HEK293 (cell line): ENCODE measurements at regions not wholly inside any gene's neighbourhood (a gene's known extent, or its start where the extent isn't known, plus 50 kb on each side); places are given as distances from the start of the nearest gene placed in this dataset.

ENCODE experiments used
- CTCF ChIA-PET: fragments of 350-600 bp; formaldehyde crosslinking; extraction: SDS; loops from one replicate; lab custom pipeline; 2021; ENCODE audit warnings: antibody characterized with exemption; lab: Yijun Ruan, JAX
- POLR2A ChIA-PET: fragments of 300-600 bp; formaldehyde crosslinking; extraction: SDS; loops from one replicate; lab custom pipeline; 2020; ENCODE audit warnings: antibody characterized with exemption, inconsistent platforms; lab: Yijun Ruan, JAX
- H3K27ac ChIP-seq: fragments of 200-500 bp; sonication (Bioruptor generic); 2 replicates; pipeline ENCODE4 v1.5.1; 2014; ENCODE audit warnings: low read depth, low read length, control low read depth, inconsistent platforms; ENCODE audit errors: extremely low read depth
- H3K36me3 ChIP-seq, 2 experiments: fragments of 200-500 bp in 1 of 2; sonication (Bioruptor generic) in 1 of 2; 1 replicate in 1 of 2; 2 replicates in 1 of 2; pipeline ENCODE4 v1.5.1; 2014 to 2017; ENCODE audit warnings: inconsistent platforms in 2 of 2, low read length in 2 of 2; ENCODE audit not compliant: control insufficient read depth in 2 of 2, insufficient read depth in 1 of 2
- H3K4me1 ChIP-seq: fragments of 200-500 bp; sonication (Bioruptor generic); 2 replicates; pipeline ENCODE4 v1.5.1; 2014; ENCODE audit warnings: mild to moderate bottlenecking, low read length, inconsistent platforms; ENCODE audit not compliant: control insufficient read depth, insufficient read depth
- H3K4me3 ChIP-seq: 2 replicates; pipeline ENCODE4 v1.5.1; 2011; ENCODE audit warnings: low read depth, mild to moderate bottlenecking, control low read depth, low read length, moderate library complexity
- H3K9me3 ChIP-seq: fragments of 200-500 bp; sonication (Bioruptor generic); 2 replicates; pipeline ENCODE4 v1.5.1; 2014; ENCODE audit warnings: low read depth, low read length, inconsistent platforms; ENCODE audit not compliant: control insufficient read depth, insufficient read depth
- BCL11A ChIP-seq: fragments of 450-650 bp; formaldehyde crosslinking; IDR thresholded peaks from 2 replicates; pipeline ENCODE4 v1.5.1; 2016; ENCODE audit warnings: low read depth, missing biosample characterization, missing genetic modification characterization
- FEZF1 ChIP-seq: fragments of 450-650 bp; formaldehyde crosslinking; IDR thresholded peaks from 2 replicates; pipeline ENCODE4 v1.5.1; 2016; ENCODE audit warnings: missing biosample characterization, missing genetic modification characterization
- GLI4 ChIP-seq: fragments of 450-650 bp; formaldehyde crosslinking; IDR thresholded peaks from 2 replicates; pipeline ENCODE4 v1.5.1; 2016; ENCODE audit warnings: missing biosample characterization, missing genetic modification characterization
- KLF9 ChIP-seq: fragments of 450-650 bp; formaldehyde crosslinking; IDR thresholded peaks from 2 replicates; pipeline ENCODE4 v1.5.1; 2016; ENCODE audit warnings: missing biosample characterization, missing genetic modification characterization, low read depth
- MZF1 ChIP-seq: fragments of 450-650 bp; formaldehyde crosslinking; IDR thresholded peaks from 2 replicates; pipeline ENCODE4 v1.5.1; 2017; ENCODE audit warnings: missing biosample characterization, missing genetic modification characterization, borderline replicate concordance
- ZBTB7A ChIP-seq: fragments of 450-650 bp; formaldehyde crosslinking; IDR thresholded peaks from 2 replicates; pipeline ENCODE4 v1.5.1; 2016; ENCODE audit warnings: low read depth, missing biosample characterization, missing genetic modification characterization
- ZIC2 ChIP-seq: fragments of 450-650 bp; formaldehyde crosslinking; IDR thresholded peaks from 2 replicates; pipeline ENCODE4 v1.5.1; 2016; ENCODE audit warnings: missing biosample characterization, missing genetic modification characterization
- ZNF132 ChIP-seq: fragments of 450-650 bp; formaldehyde crosslinking; IDR thresholded peaks from 2 replicates; pipeline ENCODE4 v1.5.1; 2017; ENCODE audit warnings: missing biosample characterization, missing genetic modification characterization, borderline replicate concordance
- ZNF157 ChIP-seq: fragments of 450-650 bp; formaldehyde crosslinking; IDR thresholded peaks from 2 replicates; pipeline ENCODE4 v1.5.1; 2016; ENCODE audit warnings: missing biosample characterization, missing genetic modification characterization
- ZNF202 ChIP-seq: fragments of 450-650 bp; formaldehyde crosslinking; IDR thresholded peaks from 2 replicates; pipeline ENCODE4 v1.5.1; 2016; ENCODE audit warnings: missing biosample characterization, missing genetic modification characterization, borderline replicate concordance
- ZNF221 ChIP-seq: fragments of 450-650 bp; formaldehyde crosslinking; IDR thresholded peaks from 2 replicates; pipeline ENCODE4 v1.5.1; 2017; ENCODE audit warnings: missing biosample characterization, missing genetic modification characterization, borderline replicate concordance
- ZNF324 ChIP-seq: fragments of 450-650 bp; formaldehyde crosslinking; IDR thresholded peaks from 2 replicates; pipeline ENCODE4 v1.5.1; 2016; ENCODE audit warnings: missing biosample characterization, missing genetic modification characterization
- ZNF37A ChIP-seq: fragments of 450-650 bp; IDR thresholded peaks from 2 replicates; pipeline ENCODE4 v1.5.1; 2018; ENCODE audit warnings: missing biosample characterization, missing genetic modification characterization
- ZNF514 ChIP-seq: fragments of 450-650 bp; formaldehyde crosslinking; IDR thresholded peaks from 2 replicates; pipeline ENCODE4 v1.5.1; 2016; ENCODE audit warnings: missing biosample characterization, missing genetic modification characterization
- ZNF521 ChIP-seq: fragments of 450-650 bp; formaldehyde crosslinking; IDR thresholded peaks from 2 replicates; pipeline ENCODE4 v1.5.1; 2017; ENCODE audit warnings: missing biosample characterization, mild to moderate bottlenecking, missing genetic modification characterization
- ZNF623 ChIP-seq: fragments of 450-650 bp; formaldehyde crosslinking; IDR thresholded peaks from 2 replicates; pipeline ENCODE4 v1.5.1; 2016; ENCODE audit warnings: missing biosample characterization, missing genetic modification characterization
- ZNF768 ChIP-seq: fragments of 450-650 bp; formaldehyde crosslinking; IDR thresholded peaks from 2 replicates; pipeline ENCODE4 v1.5.1; 2018; ENCODE audit warnings: missing biosample characterization, mild to moderate bottlenecking, missing genetic modification characterization
- ZSCAN16 ChIP-seq: fragments of 450-650 bp; formaldehyde crosslinking; IDR thresholded peaks from 2 replicates; pipeline ENCODE4 v1.5.1; 2016; ENCODE audit warnings: missing biosample characterization, missing genetic modification characterization
- TF ChIP-seq, protein P1 (sequence below): fragments of 450-650 bp; formaldehyde crosslinking; IDR thresholded peaks from 2 replicates; pipeline ENCODE4 v1.5.1; 2016; ENCODE audit warnings: missing biosample characterization, missing genetic modification characterization
- TF ChIP-seq, protein P2 (sequence below): fragments of 450-650 bp; formaldehyde crosslinking; conservative IDR thresholded peaks from 2 replicates; pipeline ENCODE4 v1.5.1; 2016; ENCODE audit warnings: low read depth, missing biosample characterization, missing genetic modification characterization
- TF ChIP-seq, protein P3 (sequence below): fragments of 450-650 bp; formaldehyde crosslinking; IDR thresholded peaks from 2 replicates; pipeline ENCODE4 v1.5.1; 2016; ENCODE audit warnings: missing biosample characterization, missing genetic modification characterization
- TF ChIP-seq, protein P4 (sequence below): fragments of 450-650 bp; formaldehyde crosslinking; IDR thresholded peaks from 2 replicates; pipeline ENCODE4 v1.5.1; 2016; ENCODE audit warnings: missing biosample characterization, missing genetic modification characterization

DNA sequence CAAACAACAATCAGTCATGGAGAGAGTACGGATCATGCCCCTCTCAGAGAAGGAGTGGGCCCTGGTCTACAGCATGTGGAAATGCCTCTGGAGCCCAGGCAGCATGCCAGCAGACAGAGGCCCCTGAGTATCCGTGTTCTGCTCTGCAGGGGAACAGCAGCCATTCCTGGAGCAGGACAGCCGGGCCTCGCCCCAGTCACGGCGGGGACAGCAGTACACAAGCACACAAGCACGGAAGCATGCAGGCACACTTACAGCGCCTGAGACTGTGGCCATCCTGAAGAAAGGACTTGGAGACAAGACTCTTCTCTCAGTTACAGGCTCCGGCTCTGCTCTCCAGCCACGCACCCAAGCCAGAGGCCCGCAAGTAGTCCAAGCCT, 102.6 kb upstream of the ALDH1B1 start:
- Histone ChIP-seq H3K4me1 (no peaks in the 10 kb centered on the region), H3K9me3 (no peaks in the 10 kb centered on the region), H3K27ac (no peak overlapping the region), H3K36me3 (no peaks in the 10 kb centered on the region), H3K4me3 (no peak overlapping the region)
- ChIA-PET CTCF (interaction anchor here (0.6 kb wide), 1 partner anchor 101 kb away, joined by 3 read pairs; no protein-coding TSS in a partner anchor), POLR2A (no interaction called here)
- peak; percentile 90 for TF ChIP-seq ZNF157
- TF ChIP-seq ZNF521 (tag by site-specific recombination), result no peak
- TF ChIP-seq, all 188 proteins: peak for 1

- Histone ChIP-seq H3K4me1 (no peaks in the 10 kb centered on the region), H3K27ac (no peak overlapping the region), H3K36me3 (no peaks in the 10 kb centered on the region)
- CTCF ChIA-PET, result no interaction called here
- TF ChIP-seq ZSCAN16 (tag by site-specific recombination) (no peak), ZNF623 (tag by site-specific recombination) (no peak), ZNF202 (tag by site-specific recombination) (no peak), ZBTB7A (no peak), ZNF514 (tag by site-specific recombination) (no peak), BCL11A (tag by site-specific recombination) (no peak), ZNF132 (tag by site-specific recombination) (no peak), GLI4 (tag by site-specific recombination) (no peak), ZNF768 (tag by site-specific recombination) (no peak), MZF1 (tag by site-specific recombination) (no peak), KLF9 (tag by site-specific recombination) (no peak), ZNF324 (tag by site-specific recombination) (no peak), ZNF37A (no peak), ZIC2 (tag by site-specific recombination) (no peak), ZNF221 (tag by site-specific recombination) (no peak), FEZF1 (tag by site-specific recombination) (no peak)
- TF ChIP-seq, protein P1, sequence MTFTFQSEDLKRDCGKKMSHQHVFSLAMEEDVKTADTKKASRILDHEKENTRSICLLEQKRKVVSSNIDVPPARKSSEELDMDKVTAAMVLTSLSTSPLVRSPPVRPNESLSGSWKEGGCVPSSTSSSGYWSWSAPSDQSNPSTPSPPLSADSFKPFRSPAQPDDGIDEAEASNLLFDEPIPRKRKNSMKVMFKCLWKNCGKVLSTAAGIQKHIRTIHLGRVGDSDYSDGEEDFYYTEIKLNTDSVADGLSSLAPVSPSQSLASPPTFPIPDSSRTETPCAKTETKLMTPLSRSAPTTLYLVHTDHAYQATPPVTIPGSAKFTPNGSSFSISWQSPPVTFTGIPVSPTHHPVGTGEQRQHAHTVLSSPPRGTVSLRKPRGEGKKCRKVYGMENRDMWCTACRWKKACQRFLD (tag by site-specific recombination), result no peak
- TF ChIP-seq, protein P2, sequence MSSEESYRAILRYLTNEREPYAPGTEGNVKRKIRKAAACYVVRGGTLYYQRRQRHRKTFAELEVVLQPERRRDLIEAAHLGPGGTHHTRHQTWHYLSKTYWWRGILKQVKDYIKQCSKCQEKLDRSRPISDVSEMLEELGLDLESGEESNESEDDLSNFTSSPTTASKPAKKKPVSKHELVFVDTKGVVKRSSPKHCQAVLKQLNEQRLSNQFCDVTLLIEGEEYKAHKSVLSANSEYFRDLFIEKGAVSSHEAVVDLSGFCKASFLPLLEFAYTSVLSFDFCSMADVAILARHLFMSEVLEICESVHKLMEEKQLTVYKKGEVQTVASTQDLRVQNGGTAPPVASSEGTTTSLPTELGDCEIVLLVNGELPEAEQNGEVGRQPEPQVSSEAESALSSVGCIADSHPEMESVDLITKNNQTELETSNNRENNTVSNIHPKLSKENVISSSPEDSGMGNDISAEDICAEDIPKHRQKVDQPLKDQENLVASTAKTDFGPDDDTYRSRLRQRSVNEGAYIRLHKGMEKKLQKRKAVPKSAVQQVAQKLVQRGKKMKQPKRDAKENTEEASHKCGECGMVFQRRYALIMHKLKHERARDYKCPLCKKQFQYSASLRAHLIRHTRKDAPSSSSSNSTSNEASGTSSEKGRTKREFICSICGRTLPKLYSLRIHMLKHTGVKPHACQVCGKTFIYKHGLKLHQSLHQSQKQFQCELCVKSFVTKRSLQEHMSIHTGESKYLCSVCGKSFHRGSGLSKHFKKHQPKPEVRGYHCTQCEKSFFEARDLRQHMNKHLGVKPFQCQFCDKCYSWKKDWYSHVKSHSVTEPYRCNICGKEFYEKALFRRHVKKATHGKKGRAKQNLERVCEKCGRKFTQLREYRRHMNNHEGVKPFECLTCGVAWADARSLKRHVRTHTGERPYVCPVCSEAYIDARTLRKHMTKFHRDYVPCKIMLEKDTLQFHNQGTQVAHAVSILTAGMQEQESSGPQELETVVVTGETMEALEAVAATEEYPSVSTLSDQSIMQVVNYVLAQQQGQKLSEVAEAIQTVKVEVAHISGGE (tag by site-specific recombination), result no peak
- TF ChIP-seq, protein P3, sequence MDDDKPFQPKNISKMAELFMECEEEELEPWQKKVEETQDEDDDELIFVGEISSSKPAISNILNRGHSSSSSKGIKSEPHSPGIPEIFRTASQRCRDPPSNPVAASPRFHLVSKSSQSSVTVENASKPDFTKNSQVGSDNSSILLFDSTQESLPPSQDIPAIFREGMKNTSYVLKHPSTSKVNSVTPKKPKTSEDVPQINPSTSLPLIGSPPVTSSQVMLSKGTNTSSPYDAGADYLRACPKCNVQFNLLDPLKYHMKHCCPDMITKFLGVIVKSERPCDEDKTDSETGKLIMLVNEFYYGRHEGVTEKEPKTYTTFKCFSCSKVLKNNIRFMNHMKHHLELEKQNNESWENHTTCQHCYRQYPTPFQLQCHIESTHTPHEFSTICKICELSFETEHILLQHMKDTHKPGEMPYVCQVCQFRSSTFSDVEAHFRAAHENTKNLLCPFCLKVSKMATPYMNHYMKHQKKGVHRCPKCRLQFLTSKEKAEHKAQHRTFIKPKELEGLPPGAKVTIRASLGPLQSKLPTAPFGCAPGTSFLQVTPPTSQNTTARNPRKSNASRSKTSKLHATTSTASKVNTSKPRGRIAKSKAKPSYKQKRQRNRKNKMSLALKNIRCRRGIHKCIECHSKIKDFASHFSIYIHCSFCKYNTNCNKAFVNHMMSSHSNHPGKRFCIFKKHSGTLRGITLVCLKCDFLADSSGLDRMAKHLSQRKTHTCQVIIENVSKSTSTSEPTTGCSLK (tag by site-specific recombination), result no peak
- TF ChIP-seq, protein P4, sequence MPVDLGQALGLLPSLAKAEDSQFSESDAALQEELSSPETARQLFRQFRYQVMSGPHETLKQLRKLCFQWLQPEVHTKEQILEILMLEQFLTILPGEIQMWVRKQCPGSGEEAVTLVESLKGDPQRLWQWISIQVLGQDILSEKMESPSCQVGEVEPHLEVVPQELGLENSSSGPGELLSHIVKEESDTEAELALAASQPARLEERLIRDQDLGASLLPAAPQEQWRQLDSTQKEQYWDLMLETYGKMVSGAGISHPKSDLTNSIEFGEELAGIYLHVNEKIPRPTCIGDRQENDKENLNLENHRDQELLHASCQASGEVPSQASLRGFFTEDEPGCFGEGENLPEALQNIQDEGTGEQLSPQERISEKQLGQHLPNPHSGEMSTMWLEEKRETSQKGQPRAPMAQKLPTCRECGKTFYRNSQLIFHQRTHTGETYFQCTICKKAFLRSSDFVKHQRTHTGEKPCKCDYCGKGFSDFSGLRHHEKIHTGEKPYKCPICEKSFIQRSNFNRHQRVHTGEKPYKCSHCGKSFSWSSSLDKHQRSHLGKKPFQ (tag by site-specific recombination), result no peak
- TF ChIP-seq, all 188 proteins: peak for 0
- Histone ChIP-seq H3K4me3 (no peak overlapping the region), H3K9me3 (no peaks in the 10 kb centered on the region)
- POLR2A ChIA-PET, result no interaction called here
Measured at GRCh38 chr9:38289236-38289865, 103.2 kb upstream of the ALDH1B1 start.
